HepG2 (cell line): ENCODE measurements at regions not wholly inside any gene's neighbourhood (a gene's known extent, or its start where the extent isn't known, plus 50 kb on each side); places are given as distances from the start of the nearest gene placed in this dataset.

Experiments used
- ATAC-seq: fragments of 200-7000 bp; cut with Tn5 transposase; 3 replicates; pipeline ENCODE4 v1.9.1; 2020; ENCODE audit warnings: mild to moderate bottlenecking, moderate library complexity
- BruUV-seq: library from RNA; stranded (reverse); fragments of 400-500 nt; replicated peaks from 2 replicates; lab custom pipeline; 2021; lab: Mats Ljungman, UMichigan
- CTCF ChIA-PET: fragments of 300-600 bp; formaldehyde crosslinking; extraction: SDS; loops from one replicate; lab custom pipeline; 2021; ENCODE audit warnings: low total read pairs, inconsistent platforms, low intra/inter-chr PET ratio; lab: Yijun Ruan, JAX
- POLR2A ChIA-PET: fragments of 350-600 bp; sonication (Branson Sonifier 250); formaldehyde crosslinking; loops from one replicate; lab custom pipeline; 2020; ENCODE audit warnings: antibody characterized with exemption, inconsistent platforms; lab: Yijun Ruan, JAX
- DNase-seq: peaks from one replicate; pipeline ENCODE4 v3.0.0-alpha.2; 2015; ENCODE audit warnings: low spot score
- FAIRE-seq: peaks from 3 replicates; lab custom pipeline; 2011; peaks lifted over from hg19 to GRCh38; lab: Jason Lieb, UNC
- H2AFZ ChIP-seq: one replicate; pipeline ENCODE4 v1.6.1; 2011; ENCODE audit warnings: low read length, inconsistent platforms
- H3K27ac ChIP-seq: fragments of 300-600 bp; 3 replicates; pipeline ENCODE4 v1.8.0; 2011; ENCODE audit warnings: mixed run types, mild to moderate bottlenecking, mixed read lengths, low read length, inconsistent platforms; ENCODE audit not compliant: insufficient read depth; ENCODE audit errors: extremely low read length
- H3K27me3 ChIP-seq, 2 experiments: fragments of 200-600 bp in 1 of 2; 2 replicates in 1 of 2; 3 replicates in 1 of 2; pipeline versions ENCODE4 v1.6.0 to v1.8.0; 2011; ENCODE audit warnings: low read length in 2 of 2, mild to moderate bottlenecking in 2 of 2, moderate library complexity in 2 of 2, inconsistent platforms in 1 of 2; ENCODE audit not compliant: insufficient read depth in 2 of 2, control insufficient read depth in 1 of 2
- H3K36me3 ChIP-seq, 2 experiments: fragments of 200-600 bp in 1 of 2; replicated peaks in 1 of 2; 2 replicates in 1 of 2; 3 replicates in 1 of 2; pipeline versions ENCODE4 v1.5.1 to v1.8.0; 2011; ENCODE audit warnings: low read length in 2 of 2, inconsistent platforms in 1 of 2; ENCODE audit not compliant: insufficient read depth in 2 of 2, control insufficient read depth in 1 of 2
- H3K4me1 ChIP-seq: 2 replicates; pipeline ENCODE4 v1.5.1; 2012; ENCODE audit warnings: low read length, inconsistent platforms; ENCODE audit not compliant: insufficient read depth
- H3K4me2 ChIP-seq: 2 replicates; pipeline ENCODE4 v1.6.0; 2011; ENCODE audit warnings: low read depth, low read length, inconsistent platforms
- H3K4me3 ChIP-seq, 3 experiments: fragments of 200-600 bp in 1 of 3; sonication (generic), shearing (Covaris generic) in 1 of 3; replicated peaks in 1 of 3; 2 replicates each; pipeline ENCODE4 v1.5.1; 2011 to 2016; ENCODE audit warnings: low read length in 3 of 3, inconsistent platforms in 2 of 3, low read depth in 2 of 3, mild to moderate bottlenecking in 2 of 3, control low read depth in 1 of 3, mixed read lengths in 1 of 3; ENCODE audit not compliant: insufficient read depth in 1 of 3
- H3K79me2 ChIP-seq: one replicate; pipeline ENCODE4 v1.6.1; 2011; ENCODE audit warnings: low read length, inconsistent platforms; ENCODE audit not compliant: insufficient read depth
- H3K9ac ChIP-seq: 2 replicates; pipeline ENCODE4 v1.6.0; 2011; ENCODE audit warnings: mild to moderate bottlenecking, low read depth, low read length, inconsistent platforms; ENCODE audit not compliant: insufficient read depth
- H3K9me3 ChIP-seq: 2 replicates; pipeline ENCODE4 v1.5.1; 2012; ENCODE audit warnings: mild to moderate bottlenecking, low read length
- H4K20me1 ChIP-seq: 2 replicates; pipeline ENCODE4 v1.6.0; 2011; ENCODE audit warnings: inconsistent platforms, mild to moderate bottlenecking, low read length, moderate library complexity; ENCODE audit not compliant: insufficient read depth
- CREB1 ChIP-seq, 2 experiments: fragments of 450-650 bp in 1 of 2; IDR thresholded peaks; 2 replicates each; pipeline ENCODE4 v1.6.1; 2016 to 2017; ENCODE audit warnings: control low read depth in 1 of 2, mild to moderate bottlenecking in 1 of 2, missing compliant biosample characterization in 1 of 2, missing genetic modification characterization in 1 of 2
- ZBTB1 ChIP-seq: sonication (generic); formaldehyde crosslinking; IDR thresholded peaks from 2 replicates; pipeline ENCODE4 v1.4.0; 2020; ENCODE audit warnings: missing genetic modification reagents, borderline replicate concordance
- WGBS: methylation state at CpG from one replicate; pipeline ENCODE4 v1.1.6; 2017; ENCODE audit warnings: low lambda C conversion rate; 5-methylcytosine and 5-hydroxymethylcytosine counted together
- in situ Hi-C: cut with HindIII; loops from 2 replicates; pipeline ENCODE4 v1.10.0; 2017; ENCODE audit warnings: low pct_unique_long_range_greater_than_20kb; ENCODE audit not compliant: extremely low pct_ligation_motif_present
- intact Hi-C: fragments of 100-400 bp; cut with micrococcal nuclease; formaldehyde crosslinking; loops from one replicate; pipeline ENCODE4 v1.10.0; 2022; ENCODE audit not compliant: unreplicated experiment
- TF ChIP-seq, protein P1 (sequence below): sonication (generic); formaldehyde crosslinking; IDR thresholded peaks from 2 replicates; pipeline ENCODE4 v1.5.1; 2020; ENCODE audit warnings: mild to moderate bottlenecking, missing genetic modification reagents, moderate library complexity
- TF ChIP-seq, protein P2 (sequence below): IDR thresholded peaks from 2 replicates; pipeline ENCODE4 v1.6.1; 2016; ENCODE audit warnings: low read depth, control low read depth

DNA sequence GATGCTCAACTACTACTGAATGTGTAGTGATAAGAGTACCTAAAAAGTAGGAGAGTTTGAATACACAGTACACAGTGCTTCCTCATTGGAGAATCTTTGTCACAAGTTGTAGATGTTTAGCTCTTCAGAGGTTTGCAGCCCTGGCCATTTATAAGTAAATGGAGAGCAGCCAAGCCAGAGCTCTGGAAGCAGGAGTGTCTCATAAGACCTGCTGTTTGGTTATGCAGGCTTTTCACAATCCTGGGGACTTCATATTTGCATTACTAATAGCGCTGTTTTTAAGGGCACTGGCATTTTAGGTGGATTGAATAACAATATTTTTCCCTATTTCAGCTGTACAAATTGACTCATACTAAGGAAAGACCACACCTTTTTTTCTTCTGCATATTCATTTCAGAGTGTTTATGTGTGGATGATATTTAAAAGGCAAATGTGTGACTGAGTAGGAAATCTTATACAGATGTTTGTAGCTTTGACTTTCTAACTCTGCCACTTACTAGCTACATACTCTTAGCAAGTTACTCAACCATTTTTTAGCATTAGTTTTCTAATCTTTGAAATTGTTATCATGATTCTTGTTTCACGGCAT is 730.5 kb upstream of the MAP3K7 start (continued):
- TF ChIP-seq, protein P1, sequence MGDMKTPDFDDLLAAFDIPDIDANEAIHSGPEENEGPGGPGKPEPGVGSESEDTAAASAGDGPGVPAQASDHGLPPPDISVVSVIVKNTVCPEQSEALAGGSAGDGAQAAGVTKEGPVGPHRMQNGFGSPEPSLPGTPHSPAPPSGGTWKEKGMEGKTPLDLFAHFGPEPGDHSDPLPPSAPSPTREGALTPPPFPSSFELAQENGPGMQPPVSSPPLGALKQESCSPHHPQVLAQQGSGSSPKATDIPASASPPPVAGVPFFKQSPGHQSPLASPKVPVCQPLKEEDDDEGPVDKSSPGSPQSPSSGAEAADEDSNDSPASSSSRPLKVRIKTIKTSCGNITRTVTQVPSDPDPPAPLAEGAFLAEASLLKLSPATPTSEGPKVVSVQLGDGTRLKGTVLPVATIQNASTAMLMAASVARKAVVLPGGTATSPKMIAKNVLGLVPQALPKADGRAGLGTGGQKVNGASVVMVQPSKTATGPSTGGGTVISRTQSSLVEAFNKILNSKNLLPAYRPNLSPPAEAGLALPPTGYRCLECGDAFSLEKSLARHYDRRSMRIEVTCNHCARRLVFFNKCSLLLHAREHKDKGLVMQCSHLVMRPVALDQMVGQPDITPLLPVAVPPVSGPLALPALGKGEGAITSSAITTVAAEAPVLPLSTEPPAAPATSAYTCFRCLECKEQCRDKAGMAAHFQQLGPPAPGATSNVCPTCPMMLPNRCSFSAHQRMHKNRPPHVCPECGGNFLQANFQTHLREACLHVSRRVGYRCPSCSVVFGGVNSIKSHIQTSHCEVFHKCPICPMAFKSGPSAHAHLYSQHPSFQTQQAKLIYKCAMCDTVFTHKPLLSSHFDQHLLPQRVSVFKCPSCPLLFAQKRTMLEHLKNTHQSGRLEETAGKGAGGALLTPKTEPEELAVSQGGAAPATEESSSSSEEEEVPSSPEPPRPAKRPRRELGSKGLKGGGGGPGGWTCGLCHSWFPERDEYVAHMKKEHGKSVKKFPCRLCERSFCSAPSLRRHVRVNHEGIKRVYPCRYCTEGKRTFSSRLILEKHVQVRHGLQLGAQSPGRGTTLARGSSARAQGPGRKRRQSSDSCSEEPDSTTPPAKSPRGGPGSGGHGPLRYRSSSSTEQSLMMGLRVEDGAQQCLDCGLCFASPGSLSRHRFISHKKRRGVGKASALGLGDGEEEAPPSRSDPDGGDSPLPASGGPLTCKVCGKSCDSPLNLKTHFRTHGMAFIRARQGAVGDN (CRISPR knock-in tag) = no peak
- TF ChIP-seq, protein P2, sequence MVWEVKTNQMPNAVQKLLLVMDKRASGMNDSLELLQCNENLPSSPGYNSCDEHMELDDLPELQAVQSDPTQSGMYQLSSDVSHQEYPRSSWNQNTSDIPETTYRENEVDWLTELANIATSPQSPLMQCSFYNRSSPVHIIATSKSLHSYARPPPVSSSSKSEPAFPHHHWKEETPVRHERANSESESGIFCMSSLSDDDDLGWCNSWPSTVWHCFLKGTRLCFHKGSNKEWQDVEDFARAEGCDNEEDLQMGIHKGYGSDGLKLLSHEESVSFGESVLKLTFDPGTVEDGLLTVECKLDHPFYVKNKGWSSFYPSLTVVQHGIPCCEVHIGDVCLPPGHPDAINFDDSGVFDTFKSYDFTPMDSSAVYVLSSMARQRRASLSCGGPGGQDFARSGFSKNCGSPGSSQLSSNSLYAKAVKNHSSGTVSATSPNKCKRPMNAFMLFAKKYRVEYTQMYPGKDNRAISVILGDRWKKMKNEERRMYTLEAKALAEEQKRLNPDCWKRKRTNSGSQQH (CRISPR knock-in tag) = no peak

DNA sequence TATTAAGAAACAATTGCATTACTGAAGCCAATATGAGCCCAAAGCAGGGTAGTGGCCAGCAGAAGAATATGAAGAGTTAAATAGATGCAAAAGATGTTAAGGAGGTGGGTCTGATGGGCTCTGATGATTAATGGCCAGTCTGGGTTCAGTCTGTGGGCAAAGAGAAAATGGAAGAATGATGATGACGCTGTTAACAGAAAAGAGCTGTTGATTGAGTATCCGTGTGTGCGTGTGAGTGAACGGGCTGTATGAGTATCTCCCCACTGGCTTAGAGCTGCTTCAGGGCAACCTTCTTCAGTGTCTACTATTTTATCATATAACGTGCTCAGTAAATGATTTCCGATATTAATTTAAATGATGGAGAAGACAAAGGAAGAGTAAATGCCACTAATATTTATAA is 723.3 kb upstream of the MAP3K7 start:
- Histone ChIP-seq H3K79me2 (no peaks in the 10 kb centered on the region), H3K27ac (no peak overlapping the region), H3K36me3 (no peaks in the 10 kb centered on the region), H3K4me3 (no peak overlapping the region), H3K4me1 (no peaks in the 10 kb centered on the region), H2AFZ (no peak overlapping the region), H3K4me2 (no peak overlapping the region), H4K20me1 (no peaks in the 10 kb centered on the region), H3K9me3 (no peaks in the 10 kb centered on the region), H3K9ac (no peak overlapping the region), H3K27me3 (no peaks in the 10 kb centered on the region; a peak in 1 of 5 replicates)
- BruUV-seq = no TSS peak
- POLR2A ChIA-PET = no interaction called here
- ATAC-seq (no peak), DNase-seq (no peak), FAIRE-seq (no peak)
- TF ChIP-seq ZBTB1 (CRISPR knock-in tag) (no peak), CREB1 (IDR thresholded peaks at IDR 0.05) (peak; percentile 3; the same call in 1 of the 2 replicates), CREB1 (CRISPR knock-in tag; IDR thresholded peaks at IDR 0.05) (no peak)
- CTCF ChIA-PET = no interaction called here
- in situ Hi-C loops = no loop called here
- intact Hi-C loops = no loop called here
- 2% methylated on average over 6 of the region's 6 CpGs for WGBS
